ENCODE measurements at regions not wholly inside any gene's neighbourhood (a gene's known extent, or its start where the extent isn't known, plus 50 kb on each side); places are given as distances from the start of the nearest gene placed in this dataset.

GRCh38 chr10:129136951-129137350, 330.1 kb upstream of the MGMT start:
- no peaks in the 10 kb centered on the region for H3K9me3 ChIP-seq
- no peak overlapping the region for H3K27ac ChIP-seq
- H3K4me1 ChIP-seq = no peaks in the 10 kb centered on the region
- TF ChIP-seq CTCF (IDR thresholded peaks at IDR 0.05) = no peak
- TF ChIP-seq POLR2AphosphoS5 (IDR thresholded peaks at IDR 0.05; ENCODE audit: insufficient read depth in 1 of 2, low read depth in 1 of 2) = no peak
- TF ChIP-seq POLR2A (IDR thresholded peaks at IDR 0.05) = no peak
- H3K27me3 ChIP-seq = no peaks in the 10 kb centered on the region
- H3K4me3 ChIP-seq = no peak overlapping the region
- peak; percentile 16 to 34 for DNase-seq (ENCODE audit: extremely low spot score in 2 of 2)
- no peaks in the 10 kb centered on the region for H3K36me3 ChIP-seq
- intact Hi-C loops (cut with DNase I) = no loop called here

- Histone ChIP-seq H3K4me1 (no peaks in the 10 kb centered on the region), H3K27me3 (no peaks in the 10 kb centered on the region), H3K36me3 (no peaks in the 10 kb centered on the region), H3K9me3 (no peaks in the 10 kb centered on the region), H3K4me3 (no peak overlapping the region), H3K27ac (no peak overlapping the region)
- peak in 1 of 2 donors; percentile 29 for DNase-seq (ENCODE audit: extremely low spot score in 2 of 2)
- intact Hi-C loops (cut with DNase I) = no loop called here
- no peak for TF ChIP-seq POLR2A (IDR thresholded peaks at IDR 0.05)
- TF ChIP-seq CTCF (IDR thresholded peaks at IDR 0.05) = no peak
- no peak for TF ChIP-seq POLR2AphosphoS5 (IDR thresholded peaks at IDR 0.05; ENCODE audit: insufficient read depth in 1 of 2, low read depth in 1 of 2)
Measured at GRCh38 chr10:129140921-129141885, 325.8 kb upstream of the MGMT start.

GRCh38 chr10:129151281-129151680, 315.8 kb upstream of the MGMT start:
- no peak for TF ChIP-seq CTCF (IDR thresholded peaks at IDR 0.05)
- TF ChIP-seq POLR2A (IDR thresholded peaks at IDR 0.05) = no peak
- TF ChIP-seq POLR2AphosphoS5 (IDR thresholded peaks at IDR 0.05; ENCODE audit: insufficient read depth in 1 of 2, low read depth in 1 of 2) = no peak
- no peak overlapping the region for H3K27ac ChIP-seq
- H3K9me3 ChIP-seq = no peaks in the 10 kb centered on the region
- no peaks in the 10 kb centered on the region for H3K36me3 ChIP-seq
- intact Hi-C loops (cut with DNase I) = no loop called here
- no peak for DNase-seq (ENCODE audit: extremely low spot score in 2 of 2)
- no peak overlapping the region for H3K4me3 ChIP-seq
- no peaks in the 10 kb centered on the region for H3K4me1 ChIP-seq
- no peaks in the 10 kb centered on the region for H3K27me3 ChIP-seq

- intact Hi-C loops (cut with DNase I) = no loop called here
- no peaks in the 10 kb centered on the region for H3K36me3 ChIP-seq
- H3K9me3 ChIP-seq = no peaks in the 10 kb centered on the region
- H3K4me1 ChIP-seq = no peaks in the 10 kb centered on the region
- no peak overlapping the region for H3K27ac ChIP-seq
- H3K4me3 ChIP-seq = no peak overlapping the region
- no peak for TF ChIP-seq CTCF (IDR thresholded peaks at IDR 0.05)
- no peak for DNase-seq (ENCODE audit: extremely low spot score in 2 of 2)
- no peaks in the 10 kb centered on the region for H3K27me3 ChIP-seq
Measured at GRCh38 chr10:129156406-129156805, 310.6 kb upstream of the MGMT start.

- Histone ChIP-seq H3K36me3 (no peaks in the 10 kb centered on the region), H3K4me1 (no peaks in the 10 kb centered on the region), H3K4me3 (no peak overlapping the region), H3K9me3 (no peaks in the 10 kb centered on the region), H3K27ac (no peak overlapping the region), H3K27me3 (no peaks in the 10 kb centered on the region)
- DNase-seq (ENCODE audit: extremely low spot score in 2 of 2) = no peak
- TF ChIP-seq POLR2A (IDR thresholded peaks at IDR 0.05) (no peak), POLR2AphosphoS5 (IDR thresholded peaks at IDR 0.05; ENCODE audit: insufficient read depth in 1 of 2, low read depth in 1 of 2) (no peak), CTCF (IDR thresholded peaks at IDR 0.05) (no peak)
- intact Hi-C loops (cut with DNase I) = no loop called here
Measured at GRCh38 chr10:129157185-129157584, 309.9 kb upstream of the MGMT start.
